ENCODE measurements at regions not wholly inside any gene's neighbourhood (a gene's known extent, or its start where the extent isn't known, plus 50 kb on each side); places are given as distances from the start of the nearest gene placed in this dataset.

DNA sequence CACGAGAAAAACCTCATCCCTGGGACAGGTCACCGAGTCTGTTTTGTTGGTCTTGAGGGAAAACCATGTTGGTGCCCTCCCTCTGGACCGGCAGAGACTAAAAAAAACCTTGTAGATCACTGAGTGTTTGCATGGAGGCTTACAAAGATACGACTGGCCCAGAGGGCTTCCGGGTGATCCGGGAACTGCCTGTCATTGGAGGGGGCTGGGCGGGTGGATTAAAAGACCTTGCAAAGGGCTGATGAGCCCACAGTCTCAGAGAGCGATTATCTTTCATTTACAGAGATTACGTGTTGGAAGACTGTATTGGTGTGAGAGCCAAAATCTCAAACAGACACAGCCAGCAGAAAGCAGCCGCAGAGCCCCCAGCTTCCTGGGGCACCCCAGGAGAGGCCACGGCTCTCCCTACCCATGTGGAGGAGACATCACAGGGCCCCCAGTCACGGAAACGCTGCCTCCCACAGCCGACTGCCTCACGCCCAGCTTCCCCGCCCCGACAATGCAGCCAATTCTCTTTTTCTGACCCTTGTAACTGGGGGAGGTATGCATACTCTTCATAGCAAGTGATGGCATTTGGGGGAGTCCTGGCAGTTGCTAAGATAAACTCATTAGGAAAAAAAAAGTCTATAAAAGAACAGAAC is 426.4 kb downstream of the CTTN start:
- no peak for DNase-seq (ENCODE audit: low spot score)

DNA sequence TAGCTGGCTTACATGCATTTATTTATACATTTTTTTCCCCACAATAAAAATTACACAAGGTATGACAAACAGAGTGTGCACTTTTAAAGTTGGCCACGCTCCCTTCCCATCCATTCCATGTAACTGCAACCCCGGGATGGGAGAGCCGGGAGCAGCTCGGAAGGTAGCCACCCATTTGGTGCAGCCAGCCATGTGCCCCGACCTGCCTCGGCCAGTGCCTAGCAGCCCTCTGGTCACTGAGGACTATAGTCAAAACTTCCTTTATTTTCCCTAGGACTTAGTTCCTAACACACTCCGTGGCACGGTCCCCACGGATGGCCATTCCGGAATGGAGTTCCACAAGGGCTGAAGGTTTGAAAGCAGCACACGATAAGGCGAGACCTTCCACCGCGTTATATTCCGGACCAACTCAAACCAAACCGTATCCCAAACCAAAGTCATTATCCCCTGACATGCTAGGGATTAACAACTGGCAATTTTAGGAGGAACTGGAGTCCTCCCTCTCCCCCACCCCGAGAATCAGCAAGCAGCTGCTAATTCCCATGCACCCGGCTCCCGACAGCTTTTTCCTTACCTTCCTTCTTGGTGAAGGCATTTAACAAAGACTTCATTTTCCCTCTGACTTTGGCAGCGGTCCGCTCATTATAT is 426.4 kb downstream of the SHANK2 start:
- no peak for DNase-seq (ENCODE audit: low spot score)

DNA sequence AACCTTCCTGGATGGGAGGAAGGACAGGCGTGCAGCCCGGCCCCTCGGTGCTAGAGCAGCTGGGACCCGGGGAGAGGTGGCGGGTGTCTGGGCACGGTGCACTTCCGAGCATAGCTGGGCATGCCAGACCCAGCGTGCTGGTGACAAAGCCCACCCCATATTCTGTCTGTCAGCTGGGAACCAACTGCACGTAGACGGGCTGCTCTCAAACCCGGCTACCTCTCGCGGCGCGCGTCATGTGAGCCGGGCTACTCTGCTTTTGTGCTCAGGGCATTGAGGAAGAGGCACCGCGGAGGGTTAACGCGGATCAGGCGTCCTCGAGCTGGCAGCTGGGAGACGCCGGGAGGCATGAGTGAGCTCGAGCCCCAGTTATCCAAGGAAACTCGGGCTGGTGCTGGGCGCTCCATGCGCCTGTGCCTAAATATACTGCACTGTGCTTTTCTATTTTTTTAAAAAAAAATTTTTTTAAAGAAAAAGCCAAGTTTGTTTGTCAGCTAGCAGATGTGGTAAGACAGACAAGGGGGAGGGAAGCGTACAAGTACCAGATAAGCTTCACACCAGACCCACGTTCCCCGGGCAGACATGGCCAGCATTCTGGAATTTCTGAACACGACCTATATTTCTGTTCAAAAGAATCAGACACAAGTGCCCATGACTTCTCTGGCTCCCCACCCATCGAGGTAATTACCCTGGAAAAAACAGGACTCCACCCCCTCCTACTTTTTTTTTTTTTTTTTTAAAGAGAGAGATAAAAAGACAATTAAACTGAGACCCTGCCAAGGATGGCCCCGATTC is 425.6 kb downstream of the SHANK2 start:
- DNase-seq (ENCODE audit: low spot score): no peak

DNA sequence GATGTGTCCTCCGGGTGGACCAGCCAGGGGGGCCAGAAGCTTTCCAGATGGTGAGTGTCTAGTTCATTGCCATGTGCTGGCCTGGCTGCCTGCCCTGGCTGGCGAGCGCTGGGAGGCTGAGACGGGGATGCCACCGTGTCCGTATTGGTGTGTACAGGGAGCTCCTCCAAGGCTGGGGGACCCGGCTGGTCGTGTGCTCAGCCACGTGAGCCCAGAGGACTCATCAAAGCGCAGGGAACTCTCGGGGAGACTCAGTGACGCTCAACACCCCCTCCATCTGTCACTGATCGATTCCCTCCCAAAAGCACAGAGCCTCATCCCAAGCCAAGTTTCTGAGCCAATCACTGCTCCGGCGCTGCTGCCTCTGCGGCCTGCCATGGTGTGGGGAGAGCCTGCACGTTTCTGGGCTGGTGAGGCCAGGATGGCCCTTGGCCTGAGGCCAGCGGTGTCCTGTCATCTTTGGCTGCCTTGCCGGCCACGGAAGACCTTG is 423.7 kb downstream of the SHANK2 start:
- no peak for DNase-seq (ENCODE audit: low spot score)

DNA sequence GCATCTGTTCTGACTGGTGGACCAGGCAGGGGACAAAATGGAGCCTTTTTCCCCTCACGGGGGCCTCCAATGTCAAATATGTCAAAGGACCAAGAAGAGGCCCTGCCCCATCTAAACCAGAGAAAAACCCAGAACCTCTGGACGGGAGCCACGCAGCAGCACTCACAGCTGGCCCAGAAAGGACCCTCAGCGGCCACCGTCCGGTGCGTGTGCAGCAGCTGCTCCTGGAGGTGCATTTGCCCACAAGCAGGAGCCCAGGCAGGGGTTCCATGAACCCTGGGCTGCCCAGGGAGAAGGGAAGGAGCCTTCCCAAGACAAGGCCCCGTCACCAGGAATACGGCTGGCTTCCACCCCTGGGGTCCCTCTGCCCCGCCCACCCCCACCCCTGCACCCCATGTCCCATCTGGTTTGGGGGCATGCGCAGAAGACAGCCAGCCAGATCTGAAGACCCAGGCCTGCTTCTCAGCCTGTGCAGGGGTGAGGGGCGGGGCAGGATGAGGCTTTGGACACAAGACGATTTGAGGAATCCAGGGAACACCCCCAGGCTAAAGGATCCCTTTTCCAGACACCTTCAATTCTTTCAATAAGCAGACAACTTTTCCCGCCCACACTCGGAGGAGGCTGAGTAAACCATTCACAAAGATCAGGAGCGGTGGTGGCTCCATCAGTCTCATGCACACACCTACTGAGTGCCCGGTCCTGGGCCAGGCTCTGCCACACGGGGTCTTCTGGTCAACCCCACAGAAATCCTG is 423.1 kb downstream of the SHANK2 start:
- DNase-seq (ENCODE audit: low spot score): no peak

DNA sequence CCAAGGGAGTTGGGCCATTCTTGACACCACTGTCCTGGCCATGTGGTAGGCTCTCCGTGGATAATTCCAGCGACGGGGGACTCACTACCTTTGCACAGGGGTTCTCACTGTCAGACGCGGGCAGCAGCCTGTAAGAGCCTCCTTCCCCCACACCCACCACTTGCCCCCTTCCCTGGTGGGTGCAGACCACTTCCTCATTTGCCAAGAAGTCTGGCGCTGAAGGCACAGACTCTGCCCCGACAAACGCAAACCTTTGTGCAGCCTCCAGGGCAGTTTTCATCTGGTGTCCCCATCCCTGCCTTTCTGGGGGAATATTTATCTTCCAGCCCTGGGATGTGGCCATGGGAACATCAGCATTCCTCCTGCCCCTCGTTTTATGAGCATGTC is 422.5 kb downstream of the SHANK2 start:
- DNase-seq (ENCODE audit: low spot score): no peak

DNA sequence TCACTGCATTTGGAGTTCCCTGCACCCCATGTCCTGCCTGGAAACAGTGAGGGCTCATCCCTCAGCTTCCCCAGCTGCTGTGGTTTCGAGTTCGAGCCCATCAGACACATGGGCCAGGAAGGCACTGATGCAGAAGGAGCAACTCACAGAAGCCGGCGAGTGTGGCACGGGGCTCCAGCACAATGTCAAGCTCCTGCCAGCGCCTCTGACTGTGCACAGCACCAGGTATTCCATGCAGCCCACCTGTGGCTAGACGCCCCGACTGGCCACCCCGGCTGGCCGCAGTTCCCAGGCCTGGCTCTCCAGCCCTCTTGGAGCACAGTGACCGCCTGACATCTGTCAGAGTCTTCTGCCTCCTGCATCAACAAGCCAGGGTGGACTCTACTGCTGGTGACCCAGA is 419.4 kb downstream of the SHANK2 start:
- DNase-seq (ENCODE audit: low spot score): no peak

- DNase-seq (ENCODE audit: low spot score): no peak
These were observed 418.8 kb downstream of the SHANK2 start for GRCh38 chr11:70833554-70833953.

- DNase-seq (ENCODE audit: low spot score): no peak
These were observed 418.0 kb downstream of the SHANK2 start for GRCh38 chr11:70834277-70834940.

GRCh38 chr11:70834984-70835560 is 417.3 kb downstream of the SHANK2 start:
- DNase-seq (ENCODE audit: low spot score): no peak

DNA sequence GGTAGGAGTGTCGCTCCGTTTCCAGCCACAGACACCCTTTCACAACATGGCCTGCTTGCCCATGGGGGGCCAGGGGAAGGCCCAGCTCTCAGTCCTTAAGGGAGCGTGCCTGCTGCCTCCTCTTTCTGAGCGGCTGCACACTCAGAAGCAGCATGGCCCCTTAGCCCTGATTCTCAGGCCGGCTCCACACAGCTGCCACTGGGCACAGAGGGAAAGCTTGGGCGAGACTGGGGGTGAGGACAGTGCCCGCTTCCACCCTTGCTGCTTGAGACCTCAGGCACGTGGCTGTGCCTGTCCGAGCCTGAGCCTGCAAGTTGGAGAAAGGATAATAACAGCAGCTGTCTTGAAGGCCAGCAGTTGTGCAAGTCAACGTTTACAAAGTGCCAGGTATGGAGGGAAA is 416.3 kb downstream of the SHANK2 start:
- DNase-seq (ENCODE audit: low spot score): no peak

- no peak for DNase-seq (ENCODE audit: low spot score)
These were observed 414.2 kb downstream of the SHANK2 start for GRCh38 chr11:70838198-70838597.

- no peak for DNase-seq (ENCODE audit: low spot score)
These were observed 412.5 kb downstream of the SHANK2 start for GRCh38 chr11:70839851-70840250.

GRCh38 chr11:70841264-70841663 is 411.1 kb downstream of the SHANK2 start:
- DNase-seq (ENCODE audit: low spot score): no peak

- DNase-seq (ENCODE audit: low spot score): no peak
These were observed 410.1 kb downstream of the SHANK2 start for GRCh38 chr11:70842256-70842655.

DNA sequence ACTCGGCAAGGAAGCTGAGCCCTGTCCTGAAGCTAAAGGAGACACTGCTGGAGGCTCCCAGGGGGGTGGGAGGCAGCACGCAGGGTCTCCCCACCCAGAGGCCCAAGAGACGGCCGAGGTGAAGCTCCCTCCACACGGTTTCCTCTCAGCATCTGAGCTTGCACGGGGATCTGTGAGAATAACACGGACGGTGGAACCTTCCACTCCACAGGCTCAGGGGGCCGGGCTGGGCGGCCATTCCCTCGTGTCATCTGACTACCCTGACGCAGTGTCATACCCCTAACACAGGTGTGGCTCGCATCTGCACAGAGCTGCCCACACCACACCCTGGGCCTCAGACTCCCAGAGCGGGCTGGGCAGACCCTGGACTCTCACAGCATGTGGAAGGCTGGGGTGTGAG is 409.7 kb downstream of the SHANK2 start:
- no peak for DNase-seq (ENCODE audit: low spot score)

DNA sequence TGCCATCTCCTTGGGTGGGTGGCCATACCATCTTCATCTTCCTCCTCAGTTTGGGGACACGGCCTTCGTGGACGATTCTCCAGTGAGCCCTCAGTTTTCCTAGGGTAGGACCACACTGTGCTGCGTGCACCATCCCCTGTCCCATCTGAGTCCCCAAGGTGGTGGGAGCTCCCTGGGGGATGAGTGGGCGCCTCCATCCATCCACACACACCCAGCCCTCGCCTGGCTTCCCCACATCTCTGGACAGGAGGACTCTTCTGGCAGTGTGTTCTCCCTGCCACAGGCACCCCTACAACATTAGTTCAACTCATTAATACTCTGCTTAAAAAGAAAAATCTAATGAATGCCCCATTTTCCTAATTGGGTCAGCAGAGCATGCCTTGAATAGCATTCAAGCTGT is 408.5 kb downstream of the SHANK2 start:
- DNase-seq (ENCODE audit: low spot score): no peak

DNA sequence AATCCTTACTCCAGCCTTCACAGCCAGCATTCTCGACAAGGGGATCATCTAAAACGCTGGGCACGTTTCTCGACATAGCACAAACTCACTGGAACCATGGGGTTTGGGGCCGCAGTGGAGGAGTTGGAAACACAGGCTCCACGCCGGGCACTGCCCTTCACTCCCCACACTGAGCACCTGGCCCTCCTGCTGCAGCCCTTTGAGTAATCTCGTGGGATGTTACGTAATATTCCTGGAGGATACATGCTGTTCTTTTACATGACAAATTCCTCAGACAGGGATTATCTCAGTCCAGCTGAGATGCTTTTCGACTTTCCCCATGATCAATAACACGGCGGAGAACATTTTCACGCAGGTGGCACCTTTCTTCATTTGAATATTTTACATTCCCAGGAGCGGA is 408.0 kb downstream of the SHANK2 start:
- DNase-seq (ENCODE audit: low spot score): no peak

GRCh38 chr11:70845591-70846041 is 406.8 kb downstream of the SHANK2 start:
- DNase-seq (ENCODE audit: low spot score): no peak

- no peak for DNase-seq (ENCODE audit: low spot score)
These were observed 405.4 kb downstream of the SHANK2 start for GRCh38 chr11:70846781-70847655.

Data from hematopoietic multipotent progenitor cell treated with erythropoietin and hydrocortisone succinate and interleukin-3 and kit ligand, for 15 days (in vitro differentiated cells).